OCI-LY3 (cell line): ENCODE measurements at regions not wholly inside any gene's neighbourhood (a gene's known extent, or its start where the extent isn't known, plus 50 kb on each side); places are given as distances from the start of the nearest gene placed in this dataset.

Source experiments
- EZH2phosphoT487 ChIP-seq: fragments of 200-600 bp; shearing (Covaris generic); IDR thresholded peaks from 2 replicates; pipeline ENCODE4 v1.6.1; 2018; ENCODE audit warnings: antibody characterized with exemption, mixed run types, low read depth
- TF ChIP-seq, protein P1 (sequence below): fragments of 200-600, 300-600 bp; sonication (generic); IDR thresholded peaks from 2 replicates; pipeline ENCODE4 v1.5.1; 2014; ENCODE audit warnings: antibody characterized with exemption, low read length, low read depth

DNA sequence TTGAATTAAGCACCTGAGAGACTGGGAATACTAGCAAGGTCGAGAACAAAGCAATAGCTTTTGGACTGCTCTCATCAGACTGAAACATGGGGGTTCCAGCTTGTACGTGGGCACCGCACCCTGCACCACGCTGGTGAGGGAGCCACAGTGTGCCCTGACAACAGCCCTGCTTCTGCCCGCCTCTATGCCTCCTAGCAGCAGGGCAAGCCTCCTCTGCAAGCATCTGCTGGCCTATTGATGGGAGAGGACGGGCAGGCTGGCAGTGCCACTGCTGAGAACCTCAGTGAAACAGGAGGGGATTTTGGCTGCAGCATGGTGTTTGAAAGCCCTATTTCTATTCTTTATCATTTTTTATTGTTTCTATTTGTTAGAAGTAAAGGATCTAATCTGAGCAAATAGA lies 146.1 kb upstream of the OTOS start:
- TF ChIP-seq, protein P1, sequence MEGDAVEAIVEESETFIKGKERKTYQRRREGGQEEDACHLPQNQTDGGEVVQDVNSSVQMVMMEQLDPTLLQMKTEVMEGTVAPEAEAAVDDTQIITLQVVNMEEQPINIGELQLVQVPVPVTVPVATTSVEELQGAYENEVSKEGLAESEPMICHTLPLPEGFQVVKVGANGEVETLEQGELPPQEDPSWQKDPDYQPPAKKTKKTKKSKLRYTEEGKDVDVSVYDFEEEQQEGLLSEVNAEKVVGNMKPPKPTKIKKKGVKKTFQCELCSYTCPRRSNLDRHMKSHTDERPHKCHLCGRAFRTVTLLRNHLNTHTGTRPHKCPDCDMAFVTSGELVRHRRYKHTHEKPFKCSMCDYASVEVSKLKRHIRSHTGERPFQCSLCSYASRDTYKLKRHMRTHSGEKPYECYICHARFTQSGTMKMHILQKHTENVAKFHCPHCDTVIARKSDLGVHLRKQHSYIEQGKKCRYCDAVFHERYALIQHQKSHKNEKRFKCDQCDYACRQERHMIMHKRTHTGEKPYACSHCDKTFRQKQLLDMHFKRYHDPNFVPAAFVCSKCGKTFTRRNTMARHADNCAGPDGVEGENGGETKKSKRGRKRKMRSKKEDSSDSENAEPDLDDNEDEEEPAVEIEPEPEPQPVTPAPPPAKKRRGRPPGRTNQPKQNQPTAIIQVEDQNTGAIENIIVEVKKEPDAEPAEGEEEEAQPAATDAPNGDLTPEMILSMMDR: no peak
- no peak for TF ChIP-seq EZH2phosphoT487
